ENCODE measurements at regions not wholly inside any gene's neighbourhood (a gene's known extent, or its start where the extent isn't known, plus 50 kb on each side); places are given as distances from the start of the nearest gene placed in this dataset.
"Not testable (repeated sequence)": the region's sequence is repeated elsewhere in the genome, so short reads cannot be mapped to it uniquely, and the experiment has no call there.

- no peak for DNase-seq
Measured at GRCh38 chr5:136924490-136924889, 559.1 kb upstream of the TRPC7 start.

GRCh38 chr5:136910625-136911024, 545.3 kb upstream of the TRPC7 start:
- DNase-seq: no peak

GRCh38 chr5:136909906-136910305, 544.6 kb upstream of the TRPC7 start:
- no peak for DNase-seq

GRCh38 chr5:136907371-136907770, 542.0 kb upstream of the TRPC7 start:
- DNase-seq: no peak

GRCh38 chr5:136906545-136906944, 541.2 kb upstream of the TRPC7 start:
- DNase-seq: no peak

- no peak for DNase-seq
Measured at GRCh38 chr5:136905571-136905970, 540.2 kb upstream of the TRPC7 start.

GRCh38 chr5:136894070-136894469, 528.7 kb upstream of the TRPC7 start:
- no peak for DNase-seq

- no peak for DNase-seq
Measured at GRCh38 chr5:136892000-136892399, 526.7 kb upstream of the TRPC7 start.

GRCh38 chr5:136891175-136891972, 526.0 kb upstream of the TRPC7 start:
- DNase-seq: no peak

- DNase-seq: no peak
Measured at GRCh38 chr5:136890431-136891148, 525.2 kb upstream of the TRPC7 start.

- no peak for DNase-seq
Measured at GRCh38 chr5:136886608-136887007, 521.3 kb upstream of the TRPC7 start.

- DNase-seq: no peak
Measured at GRCh38 chr5:136864960-136865359, 499.6 kb upstream of the TRPC7 start.

- DNase-seq: no peak
Measured at GRCh38 chr5:136856648-136857047, 491.3 kb upstream of the TRPC7 start.

- no peak for DNase-seq
Measured at GRCh38 chr5:136853971-136854370, 488.6 kb upstream of the TRPC7 start.

- no peak for DNase-seq
Measured at GRCh38 chr5:136840601-136841000, 475.3 kb upstream of the TRPC7 start.

GRCh38 chr5:136836093-136836492, 470.7 kb upstream of the TRPC7 start:
- DNase-seq: no peak

GRCh38 chr5:136820848-136821247, 455.5 kb upstream of the TRPC7 start:
- DNase-seq: no peak

- DNase-seq: no peak
Measured at GRCh38 chr5:136819526-136820302, 454.4 kb upstream of the TRPC7 start.

GRCh38 chr5:136816327-136816726, 451.0 kb upstream of the TRPC7 start:
- no peak for DNase-seq

- no peak for DNase-seq
Measured at GRCh38 chr5:136814619-136815378, 449.5 kb upstream of the TRPC7 start.

GRCh38 chr5:136812270-136812669, 446.9 kb upstream of the TRPC7 start:
- DNase-seq: not testable (repeated sequence)

GRCh38 chr5:136811551-136811950, 446.2 kb upstream of the TRPC7 start:
- DNase-seq: no peak

GRCh38 chr5:136811086-136811485, 445.7 kb upstream of the TRPC7 start:
- DNase-seq: no peak
